ENCODE measurements at regions not wholly inside any gene's neighbourhood (a gene's known extent, or its start where the extent isn't known, plus 50 kb on each side); places are given as distances from the start of the nearest gene placed in this dataset.

- Histone ChIP-seq H3K4me1 (ENCODE audit: control insufficient read depth, insufficient read depth, low read length) (peaks cover 44% of the 10 kb centered on the region), H3K36me3 (ENCODE audit: control insufficient read depth, insufficient read depth, low read length) (no peaks in the 10 kb centered on the region), H3K9me3 (ENCODE audit: control insufficient read depth, insufficient read depth, low read depth, low read length) (no peaks in the 10 kb centered on the region), H3K9ac (ENCODE audit: low read length) (no peak overlapping the region), H3K4me3 (ENCODE audit: low read depth, low read length) (no peak overlapping the region), H3K27me3 (ENCODE audit: control insufficient read depth, insufficient read depth, low read length) (no peaks in the 10 kb centered on the region), H3K27ac (ENCODE audit: low read depth, low read length) (no peak overlapping the region)
These were observed 812.9 kb downstream of the VGLL3 start for GRCh38 chr3:86178095-86178494.

DNA sequence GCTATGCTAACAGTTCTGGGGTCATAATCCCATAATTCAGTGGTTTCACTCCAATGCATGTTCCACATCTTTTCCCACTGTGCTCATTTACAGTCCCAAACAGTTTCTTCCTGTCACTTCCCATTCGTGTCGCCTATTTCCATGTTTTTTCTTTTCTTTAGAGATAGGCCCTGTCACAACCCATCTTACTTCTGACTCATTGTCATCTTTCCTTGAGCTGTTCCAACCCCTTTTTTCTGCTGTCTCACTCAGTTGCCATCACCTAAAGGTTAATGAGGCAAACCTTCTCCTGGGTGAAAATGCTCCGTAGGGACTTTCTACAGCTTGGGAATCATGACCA is 814.5 kb downstream of the VGLL3 start:
- Histone ChIP-seq H3K27ac (ENCODE audit: low read depth, low read length) (peak overlapping the region; percentile 95; the same call in 1 of the 2 replicates), H3K9ac (ENCODE audit: low read length) (peak overlapping the region; percentile 52), H3K4me3 (ENCODE audit: low read depth, low read length) (no peak overlapping the region), H3K36me3 (ENCODE audit: control insufficient read depth, insufficient read depth, low read length) (no peaks in the 10 kb centered on the region), H3K27me3 (ENCODE audit: control insufficient read depth, insufficient read depth, low read length) (no peaks in the 10 kb centered on the region), H3K9me3 (ENCODE audit: control insufficient read depth, insufficient read depth, low read depth, low read length) (no peaks in the 10 kb centered on the region), H3K4me1 (ENCODE audit: control insufficient read depth, insufficient read depth, low read length) (peaks cover 44% of the 10 kb centered on the region)

- no peaks in the 10 kb centered on the region for H3K36me3 ChIP-seq (ENCODE audit: control insufficient read depth, insufficient read depth, low read length)
- H3K4me1 ChIP-seq (ENCODE audit: control insufficient read depth, insufficient read depth, low read length) = peaks cover 44% of the 10 kb centered on the region
- peak overlapping the region; percentile 61 for H3K9ac ChIP-seq (ENCODE audit: low read length)
- no peaks in the 10 kb centered on the region for H3K27me3 ChIP-seq (ENCODE audit: control insufficient read depth, insufficient read depth, low read length)
- H3K4me3 ChIP-seq (ENCODE audit: low read depth, low read length) = peak overlapping the region; percentile 0; the same call in 1 of the 2 replicates
- H3K9me3 ChIP-seq (ENCODE audit: control insufficient read depth, insufficient read depth, low read depth, low read length) = no peaks in the 10 kb centered on the region
- peak overlapping the region; percentile 95 for H3K27ac ChIP-seq (ENCODE audit: low read depth, low read length)
These were observed 815.1 kb downstream of the VGLL3 start for GRCh38 chr3:86175593-86176444.

DNA sequence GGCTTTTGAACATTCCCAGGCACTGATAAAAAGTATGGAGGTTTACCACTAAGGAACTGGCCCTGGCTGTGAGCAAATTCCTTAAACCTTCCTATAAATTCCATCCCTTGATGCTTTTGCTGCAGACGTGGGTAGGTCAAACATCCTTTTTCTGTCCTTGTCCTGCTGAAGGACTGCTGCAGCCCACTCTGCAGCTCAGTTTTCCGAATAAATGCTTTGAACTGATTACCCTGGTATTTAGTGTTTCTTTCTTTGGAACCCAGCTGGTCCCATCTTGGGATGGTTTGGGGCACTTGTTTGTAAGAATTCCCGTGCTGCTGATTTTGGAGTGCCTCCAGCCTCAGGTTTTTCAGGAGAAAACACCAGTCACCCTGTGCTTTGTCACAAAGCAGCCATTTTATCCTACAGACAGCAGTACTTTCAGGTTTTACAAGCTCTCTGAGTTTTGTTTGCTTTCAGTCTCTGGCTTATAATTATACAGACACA is 815.9 kb downstream of the VGLL3 start:
- Histone ChIP-seq H3K9ac (ENCODE audit: low read length) (peak overlapping the region; percentile 61), H3K36me3 (ENCODE audit: control insufficient read depth, insufficient read depth, low read length) (no peaks in the 10 kb centered on the region), H3K9me3 (ENCODE audit: control insufficient read depth, insufficient read depth, low read depth, low read length) (no peaks in the 10 kb centered on the region), H3K4me1 (ENCODE audit: control insufficient read depth, insufficient read depth, low read length) (peaks cover 44% of the 10 kb centered on the region), H3K27me3 (ENCODE audit: control insufficient read depth, insufficient read depth, low read length) (no peaks in the 10 kb centered on the region), H3K27ac (ENCODE audit: low read depth, low read length) (peak overlapping the region; percentile 95), H3K4me3 (ENCODE audit: low read depth, low read length) (no peak overlapping the region)

- no peaks in the 10 kb centered on the region for H3K27me3 ChIP-seq (ENCODE audit: control insufficient read depth, insufficient read depth, low read length)
- peaks cover 37% of the 10 kb centered on the region for H3K4me1 ChIP-seq (ENCODE audit: control insufficient read depth, insufficient read depth, low read length)
- no peaks in the 10 kb centered on the region for H3K9me3 ChIP-seq (ENCODE audit: control insufficient read depth, insufficient read depth, low read depth, low read length)
- H3K27ac ChIP-seq (ENCODE audit: low read depth, low read length) = no peak overlapping the region
- no peak overlapping the region for H3K4me3 ChIP-seq (ENCODE audit: low read depth, low read length)
- no peaks in the 10 kb centered on the region for H3K36me3 ChIP-seq (ENCODE audit: control insufficient read depth, insufficient read depth, low read length)
- no peak overlapping the region for H3K9ac ChIP-seq (ENCODE audit: low read length)
These were observed 817.5 kb downstream of the VGLL3 start for GRCh38 chr3:86173401-86173800.

- Histone ChIP-seq H3K4me1 (ENCODE audit: control insufficient read depth, insufficient read depth, low read length) (peaks cover 2% of the 10 kb centered on the region), H3K9ac (ENCODE audit: low read length) (no peak overlapping the region), H3K36me3 (ENCODE audit: control insufficient read depth, insufficient read depth, low read length) (no peaks in the 10 kb centered on the region), H3K27me3 (ENCODE audit: control insufficient read depth, insufficient read depth, low read length) (no peaks in the 10 kb centered on the region), H3K27ac (ENCODE audit: low read depth, low read length) (no peak overlapping the region), H3K9me3 (ENCODE audit: control insufficient read depth, insufficient read depth, low read depth, low read length) (no peaks in the 10 kb centered on the region), H3K4me3 (ENCODE audit: low read depth, low read length) (no peak overlapping the region)
These were observed 822.4 kb downstream of the VGLL3 start for GRCh38 chr3:86168512-86168911.

GRCh38 chr3:86162521-86162920 is 828.4 kb downstream of the VGLL3 start:
- Histone ChIP-seq H3K4me1 (ENCODE audit: control insufficient read depth, insufficient read depth, low read length) (no peaks in the 10 kb centered on the region), H3K36me3 (ENCODE audit: control insufficient read depth, insufficient read depth, low read length) (no peaks in the 10 kb centered on the region), H3K9me3 (ENCODE audit: control insufficient read depth, insufficient read depth, low read depth, low read length) (no peaks in the 10 kb centered on the region), H3K27ac (ENCODE audit: low read depth, low read length) (no peak overlapping the region), H3K4me3 (ENCODE audit: low read depth, low read length) (no peak overlapping the region), H3K27me3 (ENCODE audit: control insufficient read depth, insufficient read depth, low read length) (no peaks in the 10 kb centered on the region), H3K9ac (ENCODE audit: low read length) (no peak overlapping the region)

DNA sequence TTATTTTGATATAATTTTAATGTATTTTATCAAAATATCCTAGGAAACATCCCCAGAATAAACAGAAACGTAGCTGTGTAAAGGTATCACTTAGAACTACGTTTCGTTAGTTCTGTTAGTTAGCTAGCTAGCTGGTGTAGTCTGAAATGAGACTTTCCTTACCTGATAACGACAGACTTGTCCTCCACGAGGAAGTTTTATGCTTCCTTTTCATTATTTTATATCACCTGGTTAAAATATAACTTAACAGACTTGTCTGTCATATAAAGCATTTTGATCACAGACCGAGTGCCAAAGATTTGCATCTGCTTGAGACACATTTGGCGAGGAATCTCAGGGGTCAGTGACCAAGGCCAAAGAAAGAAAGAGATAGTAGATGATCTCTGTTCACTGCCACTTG is 829.5 kb downstream of the VGLL3 start:
- no peaks in the 10 kb centered on the region for H3K36me3 ChIP-seq (ENCODE audit: control insufficient read depth, insufficient read depth, low read length)
- H3K27me3 ChIP-seq (ENCODE audit: control insufficient read depth, insufficient read depth, low read length) = no peaks in the 10 kb centered on the region
- H3K4me1 ChIP-seq (ENCODE audit: control insufficient read depth, insufficient read depth, low read length) = no peaks in the 10 kb centered on the region
- H3K27ac ChIP-seq (ENCODE audit: low read depth, low read length) = no peak overlapping the region
- H3K4me3 ChIP-seq (ENCODE audit: low read depth, low read length) = no peak overlapping the region
- H3K9me3 ChIP-seq (ENCODE audit: control insufficient read depth, insufficient read depth, low read depth, low read length) = no peaks in the 10 kb centered on the region
- no peak overlapping the region for H3K9ac ChIP-seq (ENCODE audit: low read length)

DNA sequence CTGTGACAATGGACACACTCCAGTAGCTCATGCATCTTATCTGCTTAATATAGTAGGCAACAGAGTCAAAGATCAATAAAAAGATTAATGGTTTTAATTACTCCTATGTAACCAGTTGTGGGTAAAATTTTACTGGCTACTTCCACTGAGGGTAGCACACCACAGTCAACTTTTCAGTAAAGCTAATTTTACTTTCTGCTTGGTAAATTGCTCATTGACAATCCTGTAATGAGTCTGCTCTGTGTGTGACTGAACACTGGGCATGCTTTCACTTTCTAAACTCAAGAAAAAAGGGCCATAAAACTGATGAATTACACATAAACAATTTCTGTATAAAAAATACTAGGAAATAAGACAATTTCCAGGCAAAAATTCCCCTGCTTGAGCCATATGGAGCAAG is 838.3 kb downstream of the VGLL3 start:
- no peaks in the 10 kb centered on the region for H3K9me3 ChIP-seq (ENCODE audit: control insufficient read depth, insufficient read depth, low read depth, low read length)
- H3K4me3 ChIP-seq (ENCODE audit: low read depth, low read length) = no peak overlapping the region
- H3K9ac ChIP-seq (ENCODE audit: low read length) = no peak overlapping the region
- no peaks in the 10 kb centered on the region for H3K36me3 ChIP-seq (ENCODE audit: control insufficient read depth, insufficient read depth, low read length)
- H3K27me3 ChIP-seq (ENCODE audit: control insufficient read depth, insufficient read depth, low read length) = no peaks in the 10 kb centered on the region
- H3K4me1 ChIP-seq (ENCODE audit: control insufficient read depth, insufficient read depth, low read length) = no peaks in the 10 kb centered on the region
- H3K27ac ChIP-seq (ENCODE audit: low read depth, low read length) = no peak overlapping the region

DNA sequence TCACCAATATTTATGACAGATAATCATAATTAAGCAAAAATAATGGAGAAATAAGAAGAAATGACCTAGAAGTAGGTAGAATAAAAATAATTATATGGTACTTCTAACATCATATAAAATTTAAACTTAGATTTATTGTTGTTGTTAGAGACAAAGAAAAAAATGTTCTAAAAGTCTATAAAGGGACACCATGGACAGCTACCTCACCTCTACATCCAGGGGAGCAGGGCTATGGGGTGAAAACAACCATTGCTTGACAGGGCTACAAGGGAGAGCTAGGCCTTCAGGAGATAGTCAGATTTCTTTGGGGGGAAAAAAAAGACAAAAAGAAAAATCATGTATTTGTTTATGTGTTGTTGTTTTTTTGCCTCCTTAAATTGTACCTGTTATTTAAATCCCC is 841.9 kb downstream of the VGLL3 start:
- no peaks in the 10 kb centered on the region for H3K36me3 ChIP-seq (ENCODE audit: control insufficient read depth, insufficient read depth, low read length)
- H3K27me3 ChIP-seq (ENCODE audit: control insufficient read depth, insufficient read depth, low read length) = no peaks in the 10 kb centered on the region
- H3K4me3 ChIP-seq (ENCODE audit: low read depth, low read length) = no peak overlapping the region
- H3K9ac ChIP-seq (ENCODE audit: low read length) = no peak overlapping the region
- H3K4me1 ChIP-seq (ENCODE audit: control insufficient read depth, insufficient read depth, low read length) = no peaks in the 10 kb centered on the region
- no peaks in the 10 kb centered on the region for H3K9me3 ChIP-seq (ENCODE audit: control insufficient read depth, insufficient read depth, low read depth, low read length)
- H3K27ac ChIP-seq (ENCODE audit: low read depth, low read length) = no peak overlapping the region

DNA sequence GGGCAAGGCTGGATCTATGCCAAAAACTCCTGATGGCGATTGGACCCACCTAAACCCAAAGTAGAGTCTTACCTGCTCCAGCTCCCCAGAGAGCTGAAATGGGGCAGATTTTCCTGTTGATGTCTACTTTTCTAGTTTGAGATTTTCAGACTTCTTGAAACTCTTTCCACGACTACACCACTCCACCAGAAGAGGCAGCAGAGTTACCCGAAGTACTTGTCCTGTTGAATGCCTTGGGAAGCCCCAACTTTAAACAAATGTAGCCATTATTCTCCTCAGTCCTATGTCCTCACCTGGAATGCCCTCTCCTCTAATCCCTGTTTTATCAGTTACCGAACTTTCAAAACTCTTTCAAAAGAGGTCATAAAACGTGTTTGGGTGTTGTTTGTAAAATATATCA is 843.8 kb downstream of the VGLL3 start:
- Histone ChIP-seq H3K27me3 (ENCODE audit: control insufficient read depth, insufficient read depth, low read length) (no peaks in the 10 kb centered on the region), H3K4me1 (ENCODE audit: control insufficient read depth, insufficient read depth, low read length) (peaks cover 3% of the 10 kb centered on the region; the same call in 1 of the 2 replicates), H3K9ac (ENCODE audit: low read length) (no peak overlapping the region), H3K27ac (ENCODE audit: low read depth, low read length) (no peak overlapping the region), H3K36me3 (ENCODE audit: control insufficient read depth, insufficient read depth, low read length) (no peaks in the 10 kb centered on the region), H3K9me3 (ENCODE audit: control insufficient read depth, insufficient read depth, low read depth, low read length) (no peaks in the 10 kb centered on the region), H3K4me3 (ENCODE audit: low read depth, low read length) (no peak overlapping the region)
